Mucosa of rectum (tissue), 2 donors: ENCODE measurements at regions not wholly inside any gene's neighbourhood (a gene's known extent, or its start where the extent isn't known, plus 50 kb on each side); places are given as distances from the start of the nearest gene placed in this dataset.
"Not testable (repeated sequence)": the region's sequence is repeated elsewhere in the genome, so short reads cannot be mapped to it uniquely, and the experiment has no call there.

Experiments
- H3K27ac ChIP-seq, 2 donors: one replicate each; pipeline ENCODE4 v1.7.0; 2013; ENCODE audit warnings: inconsistent platforms in 2 of 2, low read depth in 2 of 2, low read length in 2 of 2
- H3K27me3 ChIP-seq, 2 donors: one replicate each; pipeline ENCODE4 v1.7.0; 2013; ENCODE audit warnings: low read length in 2 of 2; ENCODE audit not compliant: control insufficient read depth in 2 of 2, insufficient read depth in 2 of 2
- H3K36me3 ChIP-seq, 2 donors: one replicate each; pipeline ENCODE4 v1.7.0; 2013; ENCODE audit warnings: low read length in 2 of 2; ENCODE audit not compliant: control insufficient read depth in 2 of 2, insufficient read depth in 2 of 2
- H3K4me1 ChIP-seq, 2 donors: one replicate each; pipeline ENCODE4 v1.7.0; 2013; ENCODE audit warnings: low read length in 2 of 2, mild to moderate bottlenecking in 1 of 2; ENCODE audit not compliant: control insufficient read depth in 2 of 2, insufficient read depth in 2 of 2
- H3K4me3 ChIP-seq, 2 donors: one replicate each; pipeline ENCODE4 v1.7.0; 2013; ENCODE audit warnings: low read length in 2 of 2
- H3K9ac ChIP-seq, 2 donors: one replicate each; pipeline ENCODE4 v1.7.0; 2013; ENCODE audit warnings: low read length in 2 of 2, low read depth in 1 of 2, mild to moderate bottlenecking in 1 of 2
- H3K9me3 ChIP-seq, 2 donors: one replicate each; pipeline ENCODE4 v1.7.0; 2013; ENCODE audit warnings: low read length in 2 of 2; ENCODE audit not compliant: control insufficient read depth in 2 of 2
- donor health status: healthy.
- donor health status: Normal muscosa, but diverticular disease.

- Histone ChIP-seq H3K27me3 (no peaks in the 10 kb centered on the region), H3K27ac (no peak overlapping the region), H3K4me3 (no peak overlapping the region), H3K9ac (no peak overlapping the region), H3K36me3 (no peaks in the 10 kb centered on the region), H3K9me3 (no peaks in the 10 kb centered on the region), H3K4me1 (peaks cover 3 to 15% of the 10 kb centered on the region in 2 donors)
Measured at GRCh38 chr20:50438986-50439407, 71.2 kb upstream of the PTPN1 start.

- Histone ChIP-seq H3K4me1 (peaks cover 3 to 15% of the 10 kb centered on the region in 2 donors), H3K9me3 (no peaks in the 10 kb centered on the region), H3K36me3 (no peaks in the 10 kb centered on the region), H3K27ac (peak overlapping the region; percentile 56 to 65), H3K27me3 (no peaks in the 10 kb centered on the region), H3K4me3 (no peak overlapping the region), H3K9ac (no peak overlapping the region)
Measured at GRCh38 chr20:50439539-50440453, 70.4 kb upstream of the PTPN1 start.

GRCh38 chr20:50442512-50442911 is 67.7 kb upstream of the PTPN1 start:
- Histone ChIP-seq H3K9me3 (no peaks in the 10 kb centered on the region), H3K9ac (no peak overlapping the region), H3K36me3 (no peaks in the 10 kb centered on the region), H3K27me3 (no peaks in the 10 kb centered on the region), H3K4me1 (peaks cover 12 to 34% of the 10 kb centered on the region in 2 donors), H3K4me3 (no peak overlapping the region), H3K27ac (peak overlapping the region in 1 of 2 donors; percentile 25)

- Histone ChIP-seq H3K9me3 (no peaks in the 10 kb centered on the region), H3K27me3 (no peaks in the 10 kb centered on the region), H3K27ac (peak overlapping the region; percentile 81 to 82), H3K9ac (peak overlapping the region; percentile 32 to 41), H3K4me1 (peaks cover 18 to 41% of the 10 kb centered on the region in 2 donors), H3K4me3 (no peak overlapping the region), H3K36me3 (no peaks in the 10 kb centered on the region)
Measured at GRCh38 chr20:50445354-50446151, 64.6 kb upstream of the PTPN1 start.

GRCh38 chr20:50446351-50447101 is 63.7 kb upstream of the PTPN1 start:
- Histone ChIP-seq H3K27ac (peak overlapping the region; percentile 81 to 82), H3K27me3 (no peaks in the 10 kb centered on the region), H3K36me3 (no peaks in the 10 kb centered on the region), H3K4me3 (no peak overlapping the region), H3K9ac (peak overlapping the region in 1 of 2 donors; percentile 41), H3K4me1 (peaks cover 17 to 40% of the 10 kb centered on the region in 2 donors), H3K9me3 (no peaks in the 10 kb centered on the region)

- no peaks in the 10 kb centered on the region for H3K9me3 ChIP-seq
- H3K27ac ChIP-seq = peak overlapping the region; percentile 81 to 82
- no peaks in the 10 kb centered on the region for H3K36me3 ChIP-seq
- peaks cover 17 to 40% of the 10 kb centered on the region in 2 donors for H3K4me1 ChIP-seq
- peak overlapping the region in 1 of 2 donors; percentile 24 for H3K9ac ChIP-seq
- no peaks in the 10 kb centered on the region for H3K27me3 ChIP-seq
- no peak overlapping the region for H3K4me3 ChIP-seq
Measured at GRCh38 chr20:50447102-50447804, 62.9 kb upstream of the PTPN1 start.

- Histone ChIP-seq H3K4me3 (no peak overlapping the region), H3K9me3 (no peaks in the 10 kb centered on the region), H3K4me1 (peaks cover 17 to 40% of the 10 kb centered on the region in 2 donors), H3K36me3 (no peaks in the 10 kb centered on the region), H3K9ac (no peak overlapping the region), H3K27me3 (no peaks in the 10 kb centered on the region), H3K27ac (no peak overlapping the region)
Measured at GRCh38 chr20:50447817-50448216, 62.4 kb upstream of the PTPN1 start.

GRCh38 chr20:50448625-50449403 is 61.4 kb upstream of the PTPN1 start:
- H3K27ac ChIP-seq, H3K9me3 ChIP-seq, H3K27me3 ChIP-seq, H3K9ac ChIP-seq, H3K36me3 ChIP-seq, H3K4me3 ChIP-seq: not testable (repeated sequence)
- peaks cover 17 to 40% of the 10 kb centered on the region in 2 donors for H3K4me1 ChIP-seq
